Gastroesophageal sphincter (tissue), 4 donors: ENCODE measurements at regions not wholly inside any gene's neighbourhood (a gene's known extent, or its start where the extent isn't known, plus 50 kb on each side); places are given as distances from the start of the nearest gene placed in this dataset.

Source experiments
- ATAC-seq: fragments of 150-250 bp; one replicate; pipeline ENCODE4 v1.9.1; 2016; ENCODE audit warnings: mild to moderate bottlenecking, moderate library complexity
- H3K27ac ChIP-seq, 4 donors: fragments of 200-600 bp; sonication (generic) in 3 of 4; 1 replicate in 3 of 4; 2 replicates in 1 of 4; pipeline ENCODE4 v1.5.1; 2016 to 2019
- H3K27me3 ChIP-seq: fragments of 200-600 bp; sonication (generic); one replicate; pipeline ENCODE4 v1.5.1; 2019
- H3K36me3 ChIP-seq, 2 donors: fragments of 200-600 bp; sonication (generic); one replicate each; pipeline ENCODE4 v1.5.1; 2019; ENCODE audit warnings: control low read depth in 1 of 2
- H3K4me1 ChIP-seq, 3 donors: fragments of 200-600 bp; sonication (generic); 1 replicate in 2 of 3; 2 replicates in 1 of 3; pipeline ENCODE4 v1.5.1; 2016 to 2019; ENCODE audit warnings: control low read depth in 2 of 3
- H3K4me3 ChIP-seq, 2 donors: fragments of 200-600 bp; sonication (generic); one replicate each; pipeline ENCODE4 v1.5.1; 2019; ENCODE audit warnings: mild to moderate bottlenecking in 1 of 2, moderate library complexity in 1 of 2
- H3K9me3 ChIP-seq, 3 donors: fragments of 200-600 bp; sonication (generic); one replicate each; pipeline ENCODE4 v1.5.1; 2017 to 2019; ENCODE audit warnings: control low read depth in 2 of 3
- EP300 ChIP-seq: sonication (generic); formaldehyde crosslinking; IDR thresholded peaks from one replicate; pipeline ENCODE4 v1.6.1; 2017; ENCODE audit warnings: antibody characterized with exemption, mild to moderate bottlenecking
- POLR2A ChIP-seq, 2 donors: fragments of 450-650 bp; IDR thresholded peaks; one replicate each; pipeline ENCODE4 v1.6.1; 2017; ENCODE audit warnings: antibody characterized with exemption in 2 of 2, mild to moderate bottlenecking in 2 of 2, moderate library complexity in 1 of 2
- POLR2AphosphoS5 ChIP-seq: sonication (generic); formaldehyde crosslinking; IDR thresholded peaks from one replicate; pipeline ENCODE4 v1.6.1; 2017; ENCODE audit warnings: antibody characterized with exemption
- WGBS, 2 donors: methylation state at CpG; one replicate each; pipeline ENCODE4 v1.1.5; 2018; ENCODE audit warnings: low coverage in 1 of 2; 5-methylcytosine and 5-hydroxymethylcytosine counted together
- TF ChIP-seq, protein P1 (sequence below), 4 experiments: fragments of 200-600 bp in 2 of 4; fragments of 450-650 bp in 2 of 4; sonication (generic) in 1 of 4; IDR thresholded peaks; one replicate each; pipeline ENCODE4 v1.5.1; 2017 to 2019; ENCODE audit warnings: antibody characterized with exemption in 4 of 4, mild to moderate bottlenecking in 2 of 4, moderate library complexity in 2 of 4

DNA sequence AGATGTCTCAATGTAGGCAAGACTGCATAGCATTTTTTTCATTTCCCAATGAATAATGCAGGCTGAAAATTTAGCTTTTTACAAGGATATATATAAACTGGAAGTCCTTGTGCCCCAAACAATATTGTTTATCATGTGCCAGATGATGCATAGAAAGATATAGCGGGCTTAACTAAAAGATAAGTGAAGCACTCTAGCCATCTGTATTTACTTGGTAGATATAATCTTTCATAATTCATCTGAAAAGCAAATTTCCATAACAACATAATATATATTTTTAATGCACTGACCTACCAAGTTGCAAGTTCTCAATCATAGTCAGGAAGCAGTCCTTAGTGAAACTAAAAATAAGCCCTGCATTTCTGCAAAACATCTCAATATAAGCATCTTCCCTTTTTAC, 653.3 kb downstream of the NLGN4X start:
- 90 to 100% methylated on average over 1 of the region's 1 CpG for WGBS, 2 donors

DNA sequence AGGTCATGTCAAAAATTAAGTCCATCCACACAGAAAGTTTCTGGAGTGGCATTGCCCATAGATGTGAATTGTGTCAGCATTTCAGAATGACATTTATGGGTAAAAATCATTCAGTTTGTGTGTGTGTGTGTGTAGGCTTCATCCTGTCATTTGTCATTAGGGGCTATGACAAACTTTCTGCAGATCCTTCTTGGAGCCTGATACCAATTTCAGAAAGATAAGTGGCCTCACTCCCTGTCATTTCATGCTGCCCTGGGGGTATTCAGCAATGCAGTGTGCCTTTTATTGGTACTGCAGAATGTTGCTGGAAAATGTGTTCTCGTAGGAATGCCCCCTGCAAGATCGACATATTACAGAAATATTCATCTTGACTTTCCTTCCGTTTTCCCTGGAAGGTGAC, 659.7 kb downstream of the NLGN4X start:
- Histone ChIP-seq H3K9me3 (no peaks in the 10 kb centered on the region), H3K27ac (no peak overlapping the region), H3K4me3 (no peak overlapping the region), H3K4me1 (no peaks in the 10 kb centered on the region), H3K27me3 (no peaks in the 10 kb centered on the region), H3K36me3 (no peaks in the 10 kb centered on the region)
- 29% methylated on average over 2 of the region's 3 CpGs; no CpG with 5 or more reads in 1 of the 2 donors for WGBS, 2 donors
- ATAC-seq, result no peak
- no peak for TF ChIP-seq POLR2A (IDR thresholded peaks at IDR 0.05)

More for the DNA sequence above, 653.3 kb downstream of the NLGN4X start:
- Histone ChIP-seq H3K27ac (no peak overlapping the region), H3K4me1 (no peaks in the 10 kb centered on the region), H3K9me3 (no peaks in the 10 kb centered on the region), H3K36me3 (no peaks in the 10 kb centered on the region), H3K4me3 (no peak overlapping the region), H3K27me3 (no peaks in the 10 kb centered on the region)
- TF ChIP-seq EP300 (no peak), POLR2A (IDR thresholded peaks at IDR 0.05) (no peak), POLR2AphosphoS5 (no peak)
- TF ChIP-seq, protein P1, sequence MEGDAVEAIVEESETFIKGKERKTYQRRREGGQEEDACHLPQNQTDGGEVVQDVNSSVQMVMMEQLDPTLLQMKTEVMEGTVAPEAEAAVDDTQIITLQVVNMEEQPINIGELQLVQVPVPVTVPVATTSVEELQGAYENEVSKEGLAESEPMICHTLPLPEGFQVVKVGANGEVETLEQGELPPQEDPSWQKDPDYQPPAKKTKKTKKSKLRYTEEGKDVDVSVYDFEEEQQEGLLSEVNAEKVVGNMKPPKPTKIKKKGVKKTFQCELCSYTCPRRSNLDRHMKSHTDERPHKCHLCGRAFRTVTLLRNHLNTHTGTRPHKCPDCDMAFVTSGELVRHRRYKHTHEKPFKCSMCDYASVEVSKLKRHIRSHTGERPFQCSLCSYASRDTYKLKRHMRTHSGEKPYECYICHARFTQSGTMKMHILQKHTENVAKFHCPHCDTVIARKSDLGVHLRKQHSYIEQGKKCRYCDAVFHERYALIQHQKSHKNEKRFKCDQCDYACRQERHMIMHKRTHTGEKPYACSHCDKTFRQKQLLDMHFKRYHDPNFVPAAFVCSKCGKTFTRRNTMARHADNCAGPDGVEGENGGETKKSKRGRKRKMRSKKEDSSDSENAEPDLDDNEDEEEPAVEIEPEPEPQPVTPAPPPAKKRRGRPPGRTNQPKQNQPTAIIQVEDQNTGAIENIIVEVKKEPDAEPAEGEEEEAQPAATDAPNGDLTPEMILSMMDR (IDR thresholded peaks at IDR 0.05), result no peak
- no peak for ATAC-seq

DNA sequence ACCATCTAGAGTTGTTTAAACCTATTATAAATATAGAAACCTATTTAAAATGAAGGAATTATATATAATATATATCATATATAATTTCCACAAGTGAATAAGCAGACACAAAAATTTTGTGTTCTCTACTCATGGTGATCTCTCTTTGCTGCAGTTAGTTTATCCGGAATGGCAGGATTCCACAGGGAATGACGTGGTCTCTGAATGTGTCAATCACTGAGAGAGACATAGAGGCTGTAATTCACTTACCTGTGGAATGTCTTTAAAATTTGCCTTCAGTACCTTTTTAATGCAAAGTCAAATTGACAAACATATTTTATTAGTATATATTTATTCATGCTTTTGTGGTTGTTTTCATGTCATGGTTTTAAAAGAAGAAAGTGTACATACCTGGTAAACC, 669.3 kb downstream of the NLGN4X start:
- no peak overlapping the region for H3K4me3 ChIP-seq
- no peak overlapping the region for H3K27ac ChIP-seq
- H3K27me3 ChIP-seq, result no peaks in the 10 kb centered on the region
- ATAC-seq, result no peak
- no peaks in the 10 kb centered on the region for H3K4me1 ChIP-seq
- no peaks in the 10 kb centered on the region for H3K9me3 ChIP-seq
- 68 to 74% methylated on average over 2 of the region's 2 CpGs for WGBS, 2 donors
- TF ChIP-seq, protein P1 (IDR thresholded peaks at IDR 0.05), result no peak
- TF ChIP-seq POLR2AphosphoS5, result no peak
- TF ChIP-seq EP300, result no peak
- no peak for TF ChIP-seq POLR2A (IDR thresholded peaks at IDR 0.05)
- H3K36me3 ChIP-seq, result no peaks in the 10 kb centered on the region

DNA sequence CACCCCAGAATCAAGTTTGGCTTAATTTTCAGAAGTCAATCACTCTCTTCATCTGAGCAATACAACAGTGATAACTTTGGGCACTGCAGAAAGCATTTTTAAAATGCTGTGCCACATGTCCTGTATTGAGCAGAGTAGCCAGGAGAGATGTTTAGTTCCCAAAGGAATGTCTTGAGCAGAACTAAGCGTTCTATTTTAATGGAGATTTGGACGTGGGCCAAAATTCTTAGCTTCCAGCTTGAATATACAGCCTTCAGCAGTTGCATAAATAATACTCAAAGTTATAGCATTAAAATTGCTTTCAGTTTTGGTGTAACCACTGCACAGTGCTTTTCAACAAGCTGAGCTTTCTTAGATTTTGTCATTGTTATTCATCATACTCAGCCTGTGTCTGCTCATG, 679.2 kb downstream of the NLGN4X start:
- 0 to 15% methylated on average over 1 to 2 of the region's 2 CpGs for WGBS, 2 donors
- peak overlapping the region in 2 of 4 donors; percentile 21 to 64 for H3K27ac ChIP-seq
- peaks cover 0 to 9% (median 0%) of the 10 kb centered on the region in 3 donors for H3K4me1 ChIP-seq
- no peaks in the 10 kb centered on the region for H3K9me3 ChIP-seq
- TF ChIP-seq POLR2AphosphoS5 (no peak), POLR2A (IDR thresholded peaks at IDR 0.05) (no peak), EP300 (no peak)
- TF ChIP-seq, protein P1 (IDR thresholded peaks at IDR 0.05), result no peak
- no peaks in the 10 kb centered on the region for H3K36me3 ChIP-seq
- ATAC-seq, result peak; percentile 61
- H3K4me3 ChIP-seq, result no peak overlapping the region
- no peaks in the 10 kb centered on the region for H3K27me3 ChIP-seq

- no peak for ATAC-seq
- Histone ChIP-seq H3K36me3 (no peaks in the 10 kb centered on the region), H3K27ac (no peak overlapping the region), H3K27me3 (no peaks in the 10 kb centered on the region), H3K4me1 (no peaks in the 10 kb centered on the region), H3K4me3 (no peak overlapping the region), H3K9me3 (no peaks in the 10 kb centered on the region)
- TF ChIP-seq EP300 (no peak), POLR2AphosphoS5 (no peak), POLR2A (IDR thresholded peaks at IDR 0.05) (no peak)
- TF ChIP-seq, protein P1 (IDR thresholded peaks at IDR 0.05), result no peak
- WGBS, 2 donors, result 68 to 100% methylated on average over 2 to 4 of the region's 6 CpGs
Observed at GRCh38 chrX:5537098-5537497, 691.6 kb downstream of the NLGN4X start.
